ENCODE measurements at regions not wholly inside any gene's neighbourhood (a gene's known extent, or its start where the extent isn't known, plus 50 kb on each side); places are given as distances from the start of the nearest gene placed in this dataset.
"Not testable (repeated sequence)": the region's sequence is repeated elsewhere in the genome, so short reads cannot be mapped to it uniquely, and the experiment has no call there.

- peak; percentile 44 to 69 (median 64) for DNase-seq
Observed at GRCh38 chr5:91641730-91642350, 258.7 kb upstream of the ARRDC3 start.

GRCh38 chr5:91639744-91640143, 256.6 kb upstream of the ARRDC3 start:
- DNase-seq: no peak

GRCh38 chr5:91638010-91638409, 254.9 kb upstream of the ARRDC3 start:
- no peak for DNase-seq

GRCh38 chr5:91635950-91636734, 253.0 kb upstream of the ARRDC3 start:
- no peak for DNase-seq

DNA sequence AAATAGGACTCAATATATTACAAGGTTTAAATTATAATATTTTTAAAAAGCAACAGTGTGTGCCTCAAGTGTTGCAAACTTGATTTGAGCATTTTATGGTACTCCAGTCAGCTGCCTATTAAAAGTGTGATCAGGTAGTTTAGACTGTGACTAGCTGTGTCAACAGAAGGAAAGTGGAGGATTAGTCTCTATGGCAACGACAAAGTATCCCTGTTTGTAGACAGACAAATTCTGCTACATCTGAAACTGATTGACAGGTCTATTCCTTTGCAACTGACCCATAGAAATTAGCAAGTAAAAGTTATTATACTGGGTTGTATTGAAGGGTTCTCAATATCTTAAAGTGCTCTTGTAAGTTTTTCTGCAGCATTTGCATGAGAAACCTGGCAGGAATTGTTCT, 249.8 kb upstream of the ARRDC3 start:
- no peak for DNase-seq

GRCh38 chr5:91611746-91612145, 228.6 kb upstream of the ARRDC3 start:
- DNase-seq: no peak

DNA sequence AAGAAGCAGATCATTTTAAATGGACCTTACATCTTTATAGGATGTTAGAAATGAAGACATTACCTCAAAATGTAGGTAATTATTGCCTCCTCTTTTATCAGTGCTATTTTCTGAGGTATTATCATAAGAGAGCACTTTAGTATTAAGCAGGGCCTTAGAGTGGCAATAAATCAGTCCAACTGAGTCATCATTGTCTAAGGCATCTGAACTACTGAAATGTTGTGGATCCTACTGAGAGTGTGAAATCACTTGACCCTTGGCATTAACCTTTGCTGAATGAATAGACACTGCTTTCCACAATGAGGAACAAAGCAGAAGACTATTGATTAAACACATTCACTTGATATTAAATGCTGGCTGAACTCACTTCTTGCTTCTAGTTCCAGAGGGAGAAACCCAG, 224.6 kb upstream of the ARRDC3 start:
- no peak for DNase-seq

DNA sequence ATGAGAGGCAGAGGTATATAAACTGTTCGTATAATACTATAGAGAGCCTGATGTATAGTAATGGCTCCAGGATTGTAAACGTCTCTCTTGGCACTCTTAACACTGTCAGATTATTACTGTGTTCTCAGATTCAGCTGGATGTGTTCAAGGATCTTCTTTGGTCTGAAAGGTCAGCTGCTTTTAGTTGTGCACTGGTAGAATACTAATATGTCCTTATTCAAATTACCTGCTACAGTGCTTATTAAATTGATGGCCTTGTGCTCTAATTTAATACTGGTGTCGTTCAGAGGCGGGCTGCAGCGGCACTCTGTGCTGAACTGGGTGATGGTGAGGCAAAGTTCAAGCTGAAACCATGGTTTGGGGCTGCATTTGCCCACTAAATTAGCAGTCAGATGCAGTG, 216.7 kb upstream of the ARRDC3 start:
- DNase-seq: no peak

DNA sequence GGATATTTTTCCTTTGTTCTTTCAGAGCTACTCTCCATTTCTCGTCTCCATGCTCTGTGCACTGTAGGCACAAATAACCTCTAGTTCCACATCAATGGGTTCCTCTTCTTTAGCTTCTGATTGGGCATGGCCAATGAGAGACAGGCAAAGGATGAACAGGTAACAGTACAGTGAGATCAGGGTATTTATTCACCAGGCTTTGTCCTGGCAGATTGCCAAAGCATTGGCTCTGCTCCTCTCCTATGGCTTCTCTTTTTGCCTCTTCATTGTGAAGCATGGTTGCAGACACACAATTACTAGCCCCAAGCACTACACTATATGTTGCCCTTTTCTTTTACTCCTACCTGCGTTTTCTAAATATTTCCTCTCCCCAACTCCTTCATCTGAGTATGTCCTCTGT, 215.1 kb upstream of the ARRDC3 start:
- no peak for DNase-seq

DNA sequence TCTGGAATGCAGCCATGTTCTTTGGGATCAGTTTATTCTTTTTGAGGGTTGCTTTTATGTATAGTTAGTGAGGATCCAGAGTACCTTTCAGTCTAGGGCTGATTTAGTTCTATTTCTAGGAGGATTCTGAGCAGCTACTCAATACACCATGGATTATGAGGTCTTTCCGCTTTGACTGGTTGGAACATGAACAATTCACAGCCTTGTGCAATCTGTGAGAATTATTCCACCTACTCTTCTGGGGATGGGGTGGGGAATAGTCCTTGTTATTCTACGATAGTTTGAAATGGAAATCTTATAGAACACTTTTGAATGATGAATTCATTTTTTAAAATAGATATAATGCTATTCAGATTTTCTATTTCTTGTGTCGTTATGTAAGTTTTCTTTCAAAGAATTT, 212.3 kb upstream of the ARRDC3 start:
- DNase-seq: no peak

GRCh38 chr5:91591076-91591475, 208.0 kb upstream of the ARRDC3 start:
- DNase-seq: no peak

GRCh38 chr5:91586232-91586631, 203.1 kb upstream of the ARRDC3 start:
- DNase-seq: no peak

- no peak for DNase-seq
Observed at GRCh38 chr5:91584352-91584751, 201.2 kb upstream of the ARRDC3 start.

DNA sequence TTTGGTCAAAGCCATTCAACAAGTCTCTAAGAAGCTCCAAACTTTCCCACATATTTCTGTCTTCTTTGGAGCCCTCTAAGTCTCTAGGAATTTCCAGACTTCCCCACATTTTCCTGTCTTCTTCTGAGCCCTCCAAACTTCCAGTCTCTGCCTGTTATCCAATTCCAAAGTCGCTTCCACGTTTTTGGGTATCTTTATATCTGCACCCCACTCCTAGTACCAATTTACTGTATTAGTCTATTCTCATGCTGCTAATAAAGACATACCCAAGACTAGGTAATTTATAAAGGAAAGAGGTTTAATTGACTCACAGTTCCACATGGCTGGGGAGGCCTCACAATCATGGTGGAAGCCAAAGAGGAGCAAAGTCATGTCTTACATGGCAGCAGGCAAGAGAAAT, 182.9 kb upstream of the ARRDC3 start:
- not testable (repeated sequence) for DNase-seq

- no peak for DNase-seq
Observed at GRCh38 chr5:91562922-91563321, 179.8 kb upstream of the ARRDC3 start.

- peak; percentile 47 to 64 (median 50) for DNase-seq
Observed at GRCh38 chr5:91541696-91542095, 158.6 kb upstream of the ARRDC3 start.

DNA sequence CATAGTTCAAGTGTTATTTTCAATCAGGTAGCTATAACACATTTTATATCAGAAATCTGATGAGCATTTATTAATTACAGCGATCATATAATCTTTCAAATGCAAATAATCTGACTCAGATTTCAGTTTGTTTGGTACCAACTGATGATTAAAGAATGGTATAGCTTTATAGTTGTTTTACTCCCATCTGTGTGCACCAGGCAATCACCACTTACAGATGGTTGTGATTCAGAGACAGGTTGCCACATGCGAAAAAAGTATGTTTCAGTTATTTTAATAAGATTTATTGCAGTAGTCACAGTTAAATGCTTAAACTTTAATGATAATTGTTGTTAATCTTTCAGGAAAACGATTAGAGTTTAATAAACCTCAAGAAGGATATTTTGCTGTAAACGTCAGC, 155.1 kb upstream of the ARRDC3 start:
- DNase-seq: no peak

DNA sequence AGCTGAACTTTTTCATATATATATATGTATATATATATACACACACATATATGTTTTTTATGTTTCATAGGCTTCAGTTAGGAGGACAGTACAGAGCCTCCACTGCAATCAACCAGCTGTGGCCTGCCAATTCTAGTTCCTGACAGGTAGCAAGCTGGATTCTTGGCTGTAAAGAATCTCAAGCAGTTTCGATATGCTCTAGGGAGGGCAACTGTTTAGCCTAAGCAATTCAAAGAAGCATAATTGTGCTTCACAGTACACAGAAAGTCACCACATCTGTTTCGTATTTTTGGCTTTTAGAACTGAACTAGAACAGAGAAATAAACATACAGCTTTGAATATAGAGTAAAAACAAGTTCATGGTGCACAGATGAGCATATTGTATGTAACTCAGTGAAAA, 152.4 kb upstream of the ARRDC3 start:
- no peak for DNase-seq

GRCh38 chr5:91534332-91534731, 151.2 kb upstream of the ARRDC3 start:
- no peak for DNase-seq

- no peak for DNase-seq
Observed at GRCh38 chr5:91532779-91533178, 149.7 kb upstream of the ARRDC3 start.

DNA sequence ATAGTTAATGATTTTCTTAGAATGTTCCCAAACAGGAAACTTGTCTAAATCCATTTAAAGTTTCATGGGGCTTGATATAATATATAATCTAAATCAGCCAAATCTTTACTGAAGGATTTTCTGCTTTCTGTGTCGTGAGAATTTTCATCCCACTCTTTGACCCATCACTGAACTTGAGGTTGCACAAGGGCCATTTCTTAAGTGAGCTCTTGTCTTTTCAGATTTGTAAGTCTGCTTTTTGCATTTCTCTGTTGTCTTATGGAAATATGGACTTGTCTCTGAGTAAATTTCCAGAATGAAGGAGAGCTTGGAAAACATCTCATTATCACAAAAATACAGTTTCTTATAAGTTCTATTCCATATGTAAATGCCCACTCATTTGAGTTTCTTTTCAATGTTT, 149.2 kb upstream of the ARRDC3 start:
- DNase-seq: no peak

GRCh38 chr5:91528831-91529230, 145.7 kb upstream of the ARRDC3 start:
- no peak for DNase-seq

DNA sequence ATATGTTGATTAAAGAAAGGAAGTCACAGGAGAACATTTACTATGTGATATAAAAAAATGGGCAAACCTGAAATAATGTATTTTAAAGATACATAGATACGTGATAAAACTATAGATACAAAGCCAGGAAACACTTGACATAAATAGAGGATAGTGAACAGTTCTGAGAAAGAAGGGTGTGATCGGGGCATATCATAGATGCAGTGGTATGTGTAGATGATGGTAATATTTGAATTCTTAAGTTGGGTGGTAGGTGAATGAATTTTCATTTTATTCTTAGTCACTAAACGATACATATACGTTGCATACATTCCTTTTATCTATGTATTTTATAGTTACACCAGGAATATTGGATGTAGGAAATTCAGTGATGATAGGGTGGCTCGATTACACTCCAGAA, 138.7 kb upstream of the ARRDC3 start:
- no peak for DNase-seq

- no peak for DNase-seq
Observed at GRCh38 chr5:91521334-91521733, 138.2 kb upstream of the ARRDC3 start.

- DNase-seq: no peak
Observed at GRCh38 chr5:91514400-91514799, 131.3 kb upstream of the ARRDC3 start.

All from suppressor macrophage treated with lipopolysaccharide for 1 hour (primary cell).